ENCODE measurements at regions not wholly inside any gene's neighbourhood (a gene's known extent, or its start where the extent isn't known, plus 50 kb on each side); places are given as distances from the start of the nearest gene placed in this dataset.

GRCh38 chr10:118482393-118483331 is 112.8 kb downstream of the PRLHR start:
- no peak overlapping the region for H3K27ac Mint-ChIP-seq
- H3K4me3 Mint-ChIP-seq = no peak overlapping the region
- H3K4me1 Mint-ChIP-seq = no peaks in the 10 kb centered on the region
- H3K36me3 Mint-ChIP-seq (ENCODE audit: insufficient read depth in 1 of 3, low read depth in 3 of 3) = no peaks in the 10 kb centered on the region
- no peak overlapping the region for H3K4ac ChIP-seq (ENCODE audit: low read depth, low read length)
- no peaks in the 10 kb centered on the region for H3K23me2 ChIP-seq (ENCODE audit: insufficient read length, low read depth, low read length, poor library complexity, severe bottlenecking)
- H4K8ac ChIP-seq (replicated peaks; ENCODE audit: insufficient read length, low read depth, low read length) = no peak overlapping the region
- H2BK15ac ChIP-seq (ENCODE audit: low read depth, low read length) = no peak overlapping the region
- H3K9me3 Mint-ChIP-seq = no peaks in the 10 kb centered on the region
- H4K20me1 ChIP-seq (ENCODE audit: control insufficient read depth, insufficient read depth, insufficient read length) = no peaks in the 10 kb centered on the region
- H3K27me3 ChIP-seq (ENCODE audit: insufficient read depth, low read length) = no peaks in the 10 kb centered on the region
- H2AK5ac ChIP-seq (ENCODE audit: insufficient read length, low read length) = no peak overlapping the region
- no peaks in the 10 kb centered on the region for H3K79me2 ChIP-seq (ENCODE audit: insufficient read depth, low read length)
- no CpG with 5 or more reads among the region's 17 CpGs for WGBS (ENCODE audit: extremely low coverage, insufficient read length, low lambda C conversion rate)
- H3K18ac ChIP-seq (ENCODE audit: insufficient read length, low read depth, low read length) = no peak overlapping the region
- H3K23ac ChIP-seq (ENCODE audit: insufficient read length, low read depth, low read length) = no peak overlapping the region
- H3K56ac ChIP-seq (ENCODE audit: insufficient read length, low read depth, low read length) = no peak overlapping the region
- no peak overlapping the region for H3K9ac ChIP-seq (ENCODE audit: extremely low read depth, insufficient read length, low read length)
- no peak overlapping the region for H3K27ac ChIP-seq (ENCODE audit: insufficient read length, low read depth, low read length)
- H2AFZ ChIP-seq (ENCODE audit: low read length) = no peak overlapping the region
- no peak overlapping the region for H3K14ac ChIP-seq (ENCODE audit: insufficient read depth, low read length)
- H3K9me3 ChIP-seq (ENCODE audit: control insufficient read depth, low read depth, low read length) = no peaks in the 10 kb centered on the region
- H2BK120ac ChIP-seq (ENCODE audit: low read depth, low read length, poor library complexity, severe bottlenecking) = no peak overlapping the region
- H2BK20ac ChIP-seq (ENCODE audit: low read depth, low read length, poor library complexity, severe bottlenecking) = no peak overlapping the region
- H3K4me1 ChIP-seq (ENCODE audit: insufficient read depth, low read length) = no peaks in the 10 kb centered on the region
- no peak overlapping the region for H4K91ac ChIP-seq (ENCODE audit: insufficient read length, low read depth, low read length)
- no peak for TF ChIP-seq CTCF (conservative IDR thresholded peaks at IDR 0.05)
- no peak for DNase-seq
- H2BK12ac ChIP-seq (ENCODE audit: insufficient read length, low read depth, low read length) = no peak overlapping the region
- peaks cover 2% of the 10 kb centered on the region; the same call in 1 of the 2 replicates for H3K27me3 Mint-ChIP-seq (ENCODE audit: low read depth)
- no peak overlapping the region for H3K4me2 ChIP-seq (ENCODE audit: insufficient read depth, insufficient read length, low read length)
- no peak overlapping the region for H3T11ph ChIP-seq (ENCODE audit: low read length)
- H3K79me1 ChIP-seq (ENCODE audit: insufficient read depth, low read depth, low read length, poor library complexity, severe bottlenecking) = no peaks in the 10 kb centered on the region
- H4K5ac ChIP-seq (ENCODE audit: insufficient read length, low read depth, low read length) = no peak overlapping the region
- no peak overlapping the region for H2BK5ac ChIP-seq (ENCODE audit: insufficient read length, low read length)
